ENCODE measurements at regions not wholly inside any gene's neighbourhood (a gene's known extent, or its start where the extent isn't known, plus 50 kb on each side); places are given as distances from the start of the nearest gene placed in this dataset.
A peak's percentile ranks its signal among the peaks of the same experiment; 100 is the strongest.
"Not testable (repeated sequence)": the region's sequence is repeated elsewhere in the genome, so short reads cannot be mapped to it uniquely, and the experiment has no call there.

DNA sequence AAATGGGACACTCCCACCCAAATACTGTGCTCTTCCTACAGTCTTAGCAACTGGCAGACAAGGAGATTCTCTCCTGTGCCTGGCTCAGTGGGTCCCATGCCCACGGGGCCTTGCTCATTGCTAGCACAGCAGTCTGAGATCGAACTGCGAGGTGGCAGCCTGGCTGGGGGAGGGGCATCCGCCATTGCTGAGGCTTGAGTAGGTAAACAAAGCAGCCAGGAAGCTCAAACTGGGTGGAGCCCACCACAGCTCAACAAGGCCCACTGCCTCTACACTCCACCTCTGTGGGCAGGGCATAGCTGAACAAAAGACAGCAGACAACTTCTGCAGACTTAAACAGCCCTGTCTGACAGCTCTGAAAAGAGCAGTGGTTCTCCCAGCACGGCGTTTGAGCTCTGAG lies 174.8 kb downstream of the COL12A1 start:
- DNase-seq (ENCODE audit: low spot score) = not testable (repeated sequence)

GRCh38 chr6:75029333-75029732 lies 176.5 kb downstream of the COL12A1 start:
- no peak for DNase-seq (ENCODE audit: low spot score)

DNA sequence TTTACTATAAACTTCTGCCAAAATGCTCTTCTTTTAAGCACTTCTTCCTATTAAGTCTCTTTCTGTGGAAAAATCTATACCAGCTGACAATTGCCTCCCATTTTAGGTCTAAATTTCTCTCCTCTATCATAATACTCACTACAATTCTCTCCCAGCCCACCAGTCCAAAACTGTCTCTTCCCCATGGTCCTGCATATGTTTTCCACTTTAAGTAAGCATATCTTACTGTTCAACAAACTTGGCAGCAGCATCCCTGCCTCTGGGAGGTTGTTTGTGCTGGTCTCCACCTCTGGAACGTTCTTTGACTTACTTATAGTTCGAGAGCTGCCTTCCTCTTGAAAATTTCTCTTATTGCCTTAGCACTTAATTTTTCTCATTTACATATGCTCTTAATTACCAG lies 180.5 kb downstream of the COL12A1 start:
- DNase-seq (ENCODE audit: low spot score) = no peak

GRCh38 chr6:75024828-75025227 lies 181.0 kb downstream of the COL12A1 start:
- no peak for DNase-seq (ENCODE audit: low spot score)

DNA sequence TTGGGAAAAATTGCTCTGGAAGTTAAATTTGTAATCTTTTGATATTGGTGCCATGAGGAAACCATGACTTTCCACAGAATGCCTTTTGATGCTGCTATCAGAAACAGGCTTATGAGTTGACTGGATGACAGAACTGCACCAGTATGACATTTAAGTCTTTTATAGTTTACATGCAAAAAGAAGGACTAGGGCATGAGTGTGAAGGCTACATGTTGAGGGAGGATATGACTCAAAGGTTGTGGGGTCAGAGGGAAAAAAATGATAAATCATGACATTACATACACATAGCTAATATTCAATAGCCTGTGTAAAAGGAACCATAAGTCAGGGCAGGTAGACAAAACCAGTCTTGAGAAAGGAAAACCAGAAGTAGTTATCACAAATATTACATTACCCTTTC lies 182.2 kb downstream of the COL12A1 start:
- DNase-seq (ENCODE audit: low spot score) = no peak

DNA sequence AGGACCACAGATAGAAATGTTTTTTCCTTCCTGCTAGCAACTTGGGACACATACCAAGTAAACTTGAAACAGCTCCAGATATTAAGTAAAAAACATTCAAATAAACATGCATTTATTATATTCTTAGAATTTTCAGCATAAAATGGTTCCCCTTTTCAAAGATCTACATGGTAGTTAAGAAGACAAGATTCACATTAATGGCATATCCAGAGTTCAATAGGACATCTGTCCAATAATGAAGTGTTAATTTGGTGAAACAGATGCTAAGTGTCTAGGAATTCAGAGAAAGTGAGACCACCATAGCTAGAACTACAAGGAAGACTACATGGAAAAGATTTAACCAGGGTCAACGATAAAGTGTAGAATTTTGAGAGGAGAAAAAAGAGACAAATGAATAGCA lies 184.9 kb downstream of the COL12A1 start:
- DNase-seq (ENCODE audit: low spot score) = no peak

- no peak for DNase-seq (ENCODE audit: low spot score)
These were observed 185.5 kb downstream of the COL12A1 start for GRCh38 chr6:75020376-75020775.

DNA sequence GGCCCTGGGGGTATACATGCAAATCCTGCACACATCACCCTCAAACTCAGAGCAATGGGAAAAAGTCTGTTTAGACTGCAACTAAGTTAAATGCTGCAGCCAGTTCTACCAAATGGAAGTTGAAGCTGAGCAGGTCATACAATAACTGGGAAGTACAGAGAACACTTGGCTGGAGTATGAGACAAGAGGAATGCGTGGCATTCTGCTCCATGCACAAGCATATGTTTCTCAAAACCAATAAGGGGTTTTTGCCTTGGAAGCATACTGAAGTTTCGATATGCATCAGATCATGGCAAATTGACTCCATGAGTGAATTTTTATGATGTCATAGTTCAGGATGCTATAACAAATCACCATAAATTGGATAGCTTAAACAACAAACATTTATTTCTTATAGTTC lies 193.8 kb downstream of the COL12A1 start:
- DNase-seq (ENCODE audit: low spot score) = no peak

DNA sequence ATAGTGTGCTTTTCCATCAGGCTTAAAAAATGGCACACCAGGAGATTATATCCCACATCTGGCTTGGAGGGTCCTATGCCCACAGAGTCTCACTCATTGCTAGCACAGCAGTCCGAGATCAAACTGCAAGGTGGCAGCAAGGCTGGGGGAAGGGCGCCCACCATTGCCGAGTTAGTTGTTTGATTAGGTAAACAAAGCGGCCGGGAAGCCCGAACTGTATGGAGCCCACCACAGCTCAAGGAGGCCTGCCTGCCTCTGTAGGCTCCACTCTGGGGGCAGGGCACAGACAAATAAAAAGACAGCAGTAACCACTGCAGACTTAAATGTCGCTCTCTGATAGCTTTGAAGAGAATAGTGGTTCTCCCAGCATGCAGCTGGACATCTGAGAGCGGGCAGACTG lies 201.9 kb downstream of the COL12A1 start:
- DNase-seq (ENCODE audit: low spot score) = not testable (repeated sequence)

DNA sequence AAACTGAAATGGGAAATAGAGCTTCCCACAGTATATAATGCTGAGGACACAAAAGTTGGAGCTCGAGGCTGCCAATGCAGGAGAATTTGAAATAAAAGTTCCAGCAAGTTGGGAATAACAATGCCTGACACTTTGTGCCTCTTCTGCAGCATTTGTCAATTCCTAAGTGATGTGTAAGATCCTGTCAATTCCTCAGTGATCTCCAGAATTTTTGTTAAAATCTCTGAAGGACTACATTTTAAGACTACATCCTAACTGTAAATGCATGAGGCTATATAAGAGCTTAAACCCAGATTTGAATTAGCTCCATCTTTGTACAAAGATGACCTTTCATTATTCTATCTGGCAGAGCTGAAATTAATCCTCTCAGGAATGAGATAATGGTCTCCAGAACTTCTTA lies 208.2 kb downstream of the COL12A1 start:
- DNase-seq (ENCODE audit: low spot score) = no peak

GRCh38 chr6:74993136-74993535 lies 212.7 kb downstream of the COL12A1 start:
- DNase-seq (ENCODE audit: low spot score) = no peak

DNA sequence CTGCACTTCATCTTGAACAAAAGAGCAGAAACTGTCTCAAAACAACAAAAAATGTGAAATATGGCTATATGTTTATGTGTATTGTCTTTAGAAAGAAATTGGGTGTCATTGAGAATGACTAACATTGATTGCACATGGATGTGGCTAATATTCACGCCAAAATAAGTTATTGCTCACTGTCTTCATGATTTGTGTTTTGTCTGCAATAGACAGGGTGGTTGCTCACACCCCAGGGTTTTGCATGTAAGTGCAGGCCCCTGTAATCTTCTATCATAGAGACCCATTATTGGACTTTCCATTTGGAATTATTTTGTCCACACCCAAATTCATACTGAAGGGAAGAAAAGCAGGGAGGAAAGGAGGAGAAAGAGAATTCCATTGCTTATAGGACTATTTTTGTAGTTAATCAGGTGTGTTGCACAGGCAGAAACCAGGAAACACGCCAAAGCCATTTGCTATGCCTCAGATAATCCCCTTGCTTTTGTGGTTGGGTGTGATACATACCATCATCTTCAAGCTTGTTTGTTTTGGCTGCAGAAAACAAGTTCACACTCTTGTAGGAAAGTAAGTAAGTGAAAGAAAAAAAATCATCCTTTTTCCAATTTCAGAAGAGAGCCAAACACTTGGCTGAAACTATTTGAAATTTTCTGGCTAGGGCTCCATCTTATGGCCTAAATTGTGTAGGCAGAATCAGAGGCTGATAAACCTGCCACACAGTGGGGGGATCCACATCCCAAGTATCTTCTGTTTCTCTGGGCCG lies 214.1 kb downstream of the COL12A1 start:
- peak; percentile 60 for DNase-seq (ENCODE audit: low spot score)

DNA sequence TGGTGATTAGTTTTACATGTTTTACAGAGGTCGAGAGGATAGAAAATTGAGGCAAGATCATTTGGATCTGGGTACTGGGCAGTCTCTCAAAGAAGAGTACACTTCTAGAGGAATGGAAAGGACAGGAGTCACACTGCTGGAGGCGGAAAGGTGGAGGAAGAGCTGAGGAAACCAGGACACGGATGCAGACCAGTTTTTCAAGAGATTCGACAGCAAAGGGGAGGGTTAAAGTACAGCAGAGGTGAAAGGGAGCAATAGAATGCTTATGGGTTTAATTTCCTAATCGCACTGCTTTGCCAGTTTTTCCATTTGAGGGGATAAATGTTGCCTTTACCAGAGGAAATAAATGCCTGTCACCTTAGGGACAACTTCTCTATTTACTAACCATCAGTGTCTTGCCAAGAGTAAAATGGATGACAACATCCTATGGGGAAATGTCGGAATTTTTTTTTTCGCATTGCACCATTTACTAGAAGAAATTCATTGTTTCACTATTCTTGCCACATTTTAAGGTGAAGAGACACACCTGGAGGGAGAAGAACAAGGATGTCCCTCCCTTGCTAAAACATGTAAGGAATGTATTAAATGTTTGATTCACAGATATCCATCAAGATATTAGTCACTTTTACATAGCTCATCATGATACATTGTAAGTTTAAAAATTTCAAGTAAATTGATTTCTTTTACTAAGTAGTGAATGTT lies 226.6 kb downstream of the COL12A1 start:
- no peak for DNase-seq (ENCODE audit: low spot score)

- DNase-seq (ENCODE audit: low spot score) = no peak
These were observed 229.2 kb downstream of the COL12A1 start for GRCh38 chr6:74976701-74977100.

DNA sequence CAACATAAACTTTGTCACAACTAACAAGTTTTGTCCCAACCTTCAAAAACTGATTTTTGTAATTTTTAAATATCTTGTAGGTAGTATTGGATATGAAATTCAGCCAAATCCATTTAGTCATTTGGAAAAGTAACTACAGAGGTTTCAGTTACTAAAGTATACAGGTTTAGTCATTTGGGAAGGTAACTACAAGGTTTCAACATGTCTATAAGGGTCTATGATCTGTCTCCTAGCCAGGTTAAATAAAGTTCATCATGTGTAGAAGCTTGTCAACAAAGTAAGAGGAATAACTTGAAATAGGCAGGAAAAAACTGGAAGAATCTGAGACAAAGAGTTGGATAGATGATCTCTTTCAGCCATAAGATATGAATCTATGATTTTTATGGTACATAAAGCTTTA lies 229.8 kb downstream of the COL12A1 start:
- no peak for DNase-seq (ENCODE audit: low spot score)

- DNase-seq (ENCODE audit: low spot score) = no peak
These were observed 232.3 kb downstream of the COL12A1 start for GRCh38 chr6:74973591-74973990.

- DNase-seq (ENCODE audit: low spot score) = no peak
These were observed 234.2 kb downstream of the COL12A1 start for GRCh38 chr6:74971633-74972032.

- DNase-seq (ENCODE audit: low spot score) = no peak
These were observed 236.1 kb downstream of the COL12A1 start for GRCh38 chr6:74969591-74970267.

- no peak for DNase-seq (ENCODE audit: low spot score)
These were observed 238.0 kb downstream of the COL12A1 start for GRCh38 chr6:74967821-74968220.

DNA sequence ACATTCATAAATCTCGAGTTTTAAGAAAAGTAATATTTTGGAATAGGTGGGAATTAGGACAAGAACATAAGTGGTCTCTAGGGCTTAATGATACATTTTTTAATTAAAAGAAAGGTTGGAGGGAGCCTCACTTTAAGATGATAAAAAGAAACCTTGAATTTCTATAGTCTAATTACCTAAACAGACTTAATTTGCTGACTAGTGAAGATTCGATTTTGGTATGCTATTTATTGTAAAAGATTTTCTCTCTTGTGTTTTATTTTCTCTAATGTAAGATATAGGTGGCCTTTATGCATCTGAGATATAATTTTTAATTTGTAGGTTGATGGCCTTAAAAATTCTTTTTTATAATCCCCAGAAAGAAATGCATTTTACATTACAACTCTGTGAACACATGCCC lies 239.1 kb downstream of the COL12A1 start:
- no peak for DNase-seq (ENCODE audit: low spot score)

- DNase-seq (ENCODE audit: low spot score) = peak; percentile 65
These were observed 240.9 kb downstream of the COL12A1 start for GRCh38 chr6:74964871-74965441.

DNA sequence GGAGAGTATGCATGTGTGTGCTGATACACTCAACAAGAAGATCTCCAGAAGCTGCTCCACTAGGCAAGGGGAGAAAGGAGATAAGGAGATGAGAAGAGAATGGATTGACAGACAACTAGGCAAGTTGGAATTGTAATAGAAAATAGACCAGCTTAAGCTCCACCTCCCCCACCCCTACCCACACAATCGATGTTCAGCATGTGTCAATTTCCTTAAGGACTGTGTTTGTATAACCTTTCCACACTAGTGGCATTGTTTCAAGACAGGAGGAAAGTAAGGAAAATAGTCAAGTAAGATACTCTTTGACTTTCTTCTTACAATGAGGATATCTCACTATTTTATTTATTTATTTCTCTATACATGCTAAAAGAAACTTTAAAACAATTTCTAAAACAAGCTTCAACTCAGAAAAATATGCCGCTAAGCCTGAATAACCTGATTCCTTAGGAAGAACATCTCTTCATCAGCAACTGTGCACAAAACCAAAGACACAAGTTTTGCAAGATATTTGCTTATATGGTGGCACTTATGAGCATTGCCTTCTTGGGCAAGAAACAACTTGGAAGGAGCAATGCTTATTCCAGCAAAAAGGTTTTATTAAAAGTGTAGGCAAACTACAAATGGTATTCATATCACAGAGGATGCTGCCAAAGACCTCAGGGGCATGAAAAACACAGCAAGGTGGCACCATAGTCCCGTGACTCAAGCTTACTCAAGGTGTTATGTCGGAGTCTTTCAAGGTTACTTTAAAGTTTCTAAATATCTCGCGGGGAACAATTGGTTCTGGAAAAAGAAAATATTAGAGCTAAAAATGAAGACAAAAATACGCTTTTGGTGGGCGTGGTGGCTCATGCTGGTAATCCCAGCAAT lies 249.1 kb downstream of the COL12A1 start:
- DNase-seq (ENCODE audit: low spot score) = no peak
